PC-9 (cell line): ENCODE measurements at regions not wholly inside any gene's neighbourhood (a gene's known extent, or its start where the extent isn't known, plus 50 kb on each side); places are given as distances from the start of the nearest gene placed in this dataset.

Experiments used
- BruUV-seq: library from RNA; stranded (reverse); fragments of 400-500 nt; replicated peaks from 2 replicates; lab custom pipeline; 2021; lab: Mats Ljungman, UMichigan
- CTCF ChIA-PET: fragments of 300-600 bp; sonication (Branson Sonifier 250); formaldehyde crosslinking; loops from one replicate; lab custom pipeline; 2022; ENCODE audit warnings: antibody characterized with exemption; lab: Charles Lee
- POLR2A ChIA-PET: fragments of 300-600 bp; sonication (Branson Sonifier 250); formaldehyde crosslinking; loops from one replicate; lab custom pipeline; 2022; ENCODE audit warnings: antibody characterized with exemption; ENCODE audit not compliant: unreplicated experiment; lab: Charles Lee
- DNase-seq, 2 experiments: peaks; one replicate each; pipeline versions ENCODE4 v3.0.0 to v3.0.0-alpha.2; 2015 to 2022; ENCODE audit warnings: mixed read lengths in 1 of 2
- H2AFZ ChIP-seq: fragments of 200-600 bp; sonication (generic); 2 replicates; pipeline ENCODE4 v1.8.1; 2017; ENCODE audit warnings: antibody characterized with exemption
- H3F3A ChIP-seq: fragments of 200-600 bp; sonication (generic); 2 replicates; pipeline ENCODE4 v1.8.1; 2017; ENCODE audit warnings: antibody characterized with exemption, mild to moderate bottlenecking, low read depth; ENCODE audit not compliant: insufficient read depth
- H3K27ac ChIP-seq: fragments of 200-600 bp; sonication (generic); 2 replicates; pipeline ENCODE4 v1.6.1; 2016; ENCODE audit warnings: mixed run types
- H3K27me3 ChIP-seq: fragments of 200-600 bp; sonication (generic); 2 replicates; pipeline ENCODE4 v1.6.1; 2016; ENCODE audit warnings: low read depth, mixed run types; ENCODE audit not compliant: insufficient read depth
- H3K36me3 ChIP-seq: fragments of 200-600 bp; sonication (generic); 2 replicates; pipeline ENCODE4 v1.6.1; 2016; ENCODE audit warnings: low read depth, mixed run types
- H3K4me1 ChIP-seq: fragments of 200-600 bp; sonication (generic); replicated peaks from 2 replicates; pipeline ENCODE4 v1.6.1; 2016; ENCODE audit warnings: mixed run types; ENCODE audit not compliant: insufficient read depth
- H3K4me2 ChIP-seq: fragments of 200-600 bp; sonication (generic); 2 replicates; pipeline ENCODE4 v1.6.1; 2017; ENCODE audit warnings: mixed run types
- H3K4me3 ChIP-seq: fragments of 200-600 bp; sonication (generic); 2 replicates; pipeline ENCODE4 v1.6.1; 2016; ENCODE audit warnings: mixed run types
- H3K79me2 ChIP-seq: fragments of 200-600 bp; sonication (generic); 2 replicates; pipeline ENCODE4 v1.6.1; 2017; ENCODE audit warnings: low read depth, mixed run types
- H3K9me2 ChIP-seq: fragments of 200-600 bp; sonication (generic); 2 replicates; pipeline ENCODE4 v1.8.1; 2017; ENCODE audit warnings: mild to moderate bottlenecking; ENCODE audit not compliant: insufficient read depth
- H3K9me3 ChIP-seq: fragments of 200-600 bp; sonication (generic); 2 replicates; pipeline ENCODE4 v1.8.1; 2016; ENCODE audit warnings: low read depth; ENCODE audit not compliant: insufficient read depth
- H4K20me1 ChIP-seq: fragments of 200-600 bp; sonication (generic); 2 replicates; pipeline ENCODE4 v1.8.1; 2017; ENCODE audit not compliant: insufficient read depth
- EZH2 ChIP-seq: fragments of 200-600 bp; sonication (generic); IDR thresholded peaks from 2 replicates; pipeline ENCODE4 v1.8.0; 2017; ENCODE audit warnings: antibody characterized with exemption, low read depth
- intact Hi-C: fragments of 100-400 bp; cut with micrococcal nuclease; formaldehyde crosslinking; loops from one replicate; pipeline ENCODE4 v1.10.0; 2022; ENCODE audit not compliant: unreplicated experiment
- TF ChIP-seq, protein P1 (sequence below): fragments of 200-600 bp; sonication (generic); conservative IDR thresholded peaks from 2 replicates; pipeline ENCODE4 v1.6.1; 2017; ENCODE audit warnings: mixed run types, antibody characterized with exemption, mild to moderate bottlenecking, moderate library complexity

GRCh38 chr2:134070281-134070741, 183.6 kb upstream of the MGAT5 start:
- H4K20me1 ChIP-seq = no peaks in the 10 kb centered on the region
- no peaks in the 10 kb centered on the region for H3K9me3 ChIP-seq
- H3K79me2 ChIP-seq = no peaks in the 10 kb centered on the region
- H3K27me3 ChIP-seq = peaks cover 29% of the 10 kb centered on the region; the same call in 1 of the 2 replicates
- no peaks in the 10 kb centered on the region for H3F3A ChIP-seq
- BruUV-seq = no TSS peak
- intact Hi-C loops = no loop called here
- no peaks in the 10 kb centered on the region for H3K9me2 ChIP-seq
- no peak overlapping the region for H3K4me3 ChIP-seq
- POLR2A ChIA-PET = no interaction called here
- no peak overlapping the region for H3K27ac ChIP-seq
- H3K4me1 ChIP-seq = no peaks in the 10 kb centered on the region
- H3K4me2 ChIP-seq = no peak overlapping the region
- TF ChIP-seq, protein P1, sequence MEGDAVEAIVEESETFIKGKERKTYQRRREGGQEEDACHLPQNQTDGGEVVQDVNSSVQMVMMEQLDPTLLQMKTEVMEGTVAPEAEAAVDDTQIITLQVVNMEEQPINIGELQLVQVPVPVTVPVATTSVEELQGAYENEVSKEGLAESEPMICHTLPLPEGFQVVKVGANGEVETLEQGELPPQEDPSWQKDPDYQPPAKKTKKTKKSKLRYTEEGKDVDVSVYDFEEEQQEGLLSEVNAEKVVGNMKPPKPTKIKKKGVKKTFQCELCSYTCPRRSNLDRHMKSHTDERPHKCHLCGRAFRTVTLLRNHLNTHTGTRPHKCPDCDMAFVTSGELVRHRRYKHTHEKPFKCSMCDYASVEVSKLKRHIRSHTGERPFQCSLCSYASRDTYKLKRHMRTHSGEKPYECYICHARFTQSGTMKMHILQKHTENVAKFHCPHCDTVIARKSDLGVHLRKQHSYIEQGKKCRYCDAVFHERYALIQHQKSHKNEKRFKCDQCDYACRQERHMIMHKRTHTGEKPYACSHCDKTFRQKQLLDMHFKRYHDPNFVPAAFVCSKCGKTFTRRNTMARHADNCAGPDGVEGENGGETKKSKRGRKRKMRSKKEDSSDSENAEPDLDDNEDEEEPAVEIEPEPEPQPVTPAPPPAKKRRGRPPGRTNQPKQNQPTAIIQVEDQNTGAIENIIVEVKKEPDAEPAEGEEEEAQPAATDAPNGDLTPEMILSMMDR = no peak
- TF ChIP-seq EZH2 = no peak
- no peak overlapping the region for H2AFZ ChIP-seq
- no peaks in the 10 kb centered on the region for H3K36me3 ChIP-seq
- DNase-seq = no peak
- CTCF ChIA-PET = no interaction called here

DNA sequence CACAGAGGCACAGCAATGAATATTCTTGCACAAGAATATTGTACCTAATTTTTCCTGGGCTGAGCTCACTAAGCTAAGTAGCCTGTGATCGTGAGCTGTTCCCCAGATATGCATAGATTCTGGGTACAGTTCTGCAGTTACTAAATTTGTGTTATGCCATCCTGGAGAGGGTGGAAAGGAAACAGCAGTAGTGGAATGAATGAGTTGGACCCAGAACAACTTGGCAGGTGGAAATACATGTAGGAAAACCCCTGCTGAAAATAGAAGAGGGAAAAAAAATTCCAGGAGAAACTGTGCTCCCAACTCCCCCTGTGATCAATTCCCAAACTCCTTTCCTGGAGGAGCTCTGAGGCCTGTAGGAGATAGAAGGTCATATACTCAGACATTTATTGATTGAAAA, 181.5 kb upstream of the MGAT5 start:
- H3K9me2 ChIP-seq = no peaks in the 10 kb centered on the region
- ChIA-PET POLR2A (no interaction called here), CTCF (no interaction called here)

GRCh38 chr2:134073023-134073422, 180.8 kb upstream of the MGAT5 start:
- Histone ChIP-seq H2AFZ (no peak overlapping the region), H3K27me3 (peaks cover 47% of the 10 kb centered on the region), H3K9me3 (no peaks in the 10 kb centered on the region), H3K4me2 (no peak overlapping the region), H3F3A (no peaks in the 10 kb centered on the region), H3K36me3 (no peaks in the 10 kb centered on the region), H4K20me1 (no peaks in the 10 kb centered on the region), H3K9me2 (no peaks in the 10 kb centered on the region), H3K27ac (no peak overlapping the region), H3K4me1 (no peaks in the 10 kb centered on the region), H3K79me2 (no peaks in the 10 kb centered on the region), H3K4me3 (no peak overlapping the region)
- intact Hi-C loops = no loop called here
- POLR2A ChIA-PET = no interaction called here
- no peak for DNase-seq
- CTCF ChIA-PET = no interaction called here
- BruUV-seq = no TSS peak
- TF ChIP-seq, protein P1 = no peak
- no peak for TF ChIP-seq EZH2

More for the DNA sequence above, 181.5 kb upstream of the MGAT5 start:
- TF ChIP-seq, protein P1 = no peak
- no peak for TF ChIP-seq EZH2
- Histone ChIP-seq H3K4me2 (no peak overlapping the region), H3K79me2 (no peaks in the 10 kb centered on the region), H4K20me1 (no peaks in the 10 kb centered on the region), H3K27ac (no peak overlapping the region), H3K4me3 (no peak overlapping the region), H3K4me1 (no peaks in the 10 kb centered on the region), H3K36me3 (no peaks in the 10 kb centered on the region), H3K27me3 (peaks cover 47% of the 10 kb centered on the region), H2AFZ (no peak overlapping the region), H3K9me3 (no peaks in the 10 kb centered on the region), H3F3A (no peaks in the 10 kb centered on the region)
- BruUV-seq = no TSS peak
- DNase-seq = no peak
- intact Hi-C loops = no loop called here
